AG09319 (cell line): ENCODE measurements at regions not wholly inside any gene's neighbourhood (a gene's known extent, or its start where the extent isn't known, plus 50 kb on each side); places are given as distances from the start of the nearest gene placed in this dataset.

ENCODE experiments used
- DNase-seq: peaks from one replicate; pipeline ENCODE4 v3.0.0-alpha.2; 2010; ENCODE audit warnings: low read depth; ENCODE audit errors: extremely low read depth
- CTCF ChIP-seq: IDR thresholded peaks from 2 replicates; pipeline ENCODE4 v1.5.1; 2011; ENCODE audit warnings: low read depth, mild to moderate bottlenecking, inconsistent platforms, low read length, moderate library complexity

DNA sequence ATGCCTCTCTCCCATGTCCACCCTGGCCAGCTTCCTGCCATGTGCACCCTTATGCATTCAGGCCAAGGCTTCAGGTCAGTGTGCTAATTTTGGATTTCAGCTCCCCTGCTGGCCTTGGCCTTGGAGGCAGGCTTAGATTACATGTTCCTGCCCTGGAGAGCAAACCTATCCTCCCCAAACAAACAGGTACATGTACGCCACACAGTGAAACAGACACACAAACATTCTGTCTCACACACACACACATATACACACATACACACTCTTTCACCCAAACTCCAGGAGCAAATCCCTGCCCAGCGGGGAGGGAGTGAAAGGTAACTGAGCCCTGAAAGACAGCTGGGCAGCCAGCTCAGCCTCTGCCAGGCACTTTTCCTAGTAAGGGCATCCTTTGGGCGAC, 62.7 kb upstream of the ARHGAP36 start:
- no peak for TF ChIP-seq CTCF
- DNase-seq: no peak

- DNase-seq: no peak
- no peak for TF ChIP-seq CTCF
These were observed 60.8 kb upstream of the ARHGAP36 start for GRCh38 chrX:130997314-130997713.

DNA sequence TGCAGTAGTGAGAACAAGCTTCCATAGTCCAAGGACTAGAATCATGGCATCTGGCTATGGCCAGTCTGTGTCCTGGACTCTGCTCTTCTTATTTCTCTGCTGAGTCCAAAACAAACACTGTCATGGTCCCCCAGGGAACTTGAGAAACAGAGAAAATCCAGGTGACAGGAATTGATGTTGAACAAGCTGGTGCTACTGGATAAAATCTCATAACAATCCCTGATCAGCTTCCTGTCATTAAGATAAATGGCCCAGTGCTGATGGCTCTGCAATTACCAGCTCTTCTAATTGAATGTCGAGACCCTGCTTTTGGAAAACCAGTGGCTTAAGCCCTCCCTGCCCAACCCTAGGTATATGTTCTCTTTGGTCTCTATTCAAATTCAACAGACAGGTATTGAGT, 58.8 kb upstream of the ARHGAP36 start:
- TF ChIP-seq CTCF: no peak
- no peak for DNase-seq
